H9 (cell line): ENCODE measurements at regions not wholly inside any gene's neighbourhood (a gene's known extent, or its start where the extent isn't known, plus 50 kb on each side); places are given as distances from the start of the nearest gene placed in this dataset.

Experiments
- DNase-seq: peaks from one replicate; pipeline ENCODE4 v3.0.0-alpha.2; 2017
- H2AFZ ChIP-seq: one replicate; pipeline ENCODE4 v1.6.1; 2013; ENCODE audit warnings: mild to moderate bottlenecking, low read length, control low read depth, moderate library complexity
- H2AK5ac ChIP-seq: 2 replicates; pipeline ENCODE4 v1.6.1; 2013; ENCODE audit warnings: low read length, control low read depth, mixed read lengths; ENCODE audit not compliant: insufficient read length
- H2BK120ac ChIP-seq: one replicate; pipeline ENCODE4 v1.6.1; 2013; ENCODE audit warnings: low read depth, mild to moderate bottlenecking, low read length, control low read depth, inconsistent platforms; ENCODE audit not compliant: poor library complexity, severe bottlenecking
- H2BK12ac ChIP-seq: 2 replicates; pipeline ENCODE4 v1.6.1; 2013; ENCODE audit warnings: low read length, control low read depth, mixed read lengths, low read depth; ENCODE audit not compliant: insufficient read length
- H2BK15ac ChIP-seq: 2 replicates; pipeline ENCODE4 v1.6.1; 2013; ENCODE audit warnings: low read depth, low read length, control low read depth
- H2BK20ac ChIP-seq: one replicate; pipeline ENCODE4 v1.6.1; 2013; ENCODE audit warnings: low read depth, mild to moderate bottlenecking, low read length, control low read depth, inconsistent platforms; ENCODE audit not compliant: poor library complexity, severe bottlenecking
- H2BK5ac ChIP-seq: 2 replicates; pipeline ENCODE4 v1.6.1; 2013; ENCODE audit warnings: low read length, control low read depth, mixed read lengths; ENCODE audit not compliant: insufficient read length
- H3K14ac ChIP-seq: 2 replicates; pipeline ENCODE4 v1.6.1; 2013; ENCODE audit warnings: low read length, control low read depth; ENCODE audit not compliant: insufficient read depth
- H3K18ac ChIP-seq: 2 replicates; pipeline ENCODE4 v1.6.1; 2013; ENCODE audit warnings: low read depth, mild to moderate bottlenecking, mixed read lengths, low read length, control low read depth; ENCODE audit not compliant: insufficient read length
- H3K23ac ChIP-seq: 2 replicates; pipeline ENCODE4 v1.6.1; 2013; ENCODE audit warnings: low read length, control low read depth, mixed read lengths, low read depth; ENCODE audit not compliant: insufficient read length
- H3K23me2 ChIP-seq: 2 replicates; pipeline ENCODE4 v1.6.1; 2013; ENCODE audit warnings: low read depth, mild to moderate bottlenecking, mixed read lengths, low read length, control low read depth; ENCODE audit not compliant: insufficient read length, poor library complexity, severe bottlenecking
- H3K27ac ChIP-seq: 2 replicates; pipeline ENCODE4 v1.5.1; 2013; ENCODE audit warnings: low read length, control low read depth, mixed read lengths, low read depth; ENCODE audit not compliant: insufficient read length
- H3K27me3 ChIP-seq: 2 replicates; pipeline ENCODE4 v1.6.1; 2013; ENCODE audit warnings: low read length, control low read depth, inconsistent platforms; ENCODE audit not compliant: insufficient read depth
- H3K4ac ChIP-seq: 2 replicates; pipeline ENCODE4 v1.6.1; 2013; ENCODE audit warnings: low read depth, mild to moderate bottlenecking, control low read depth, inconsistent platforms, low read length, moderate library complexity
- H3K4me1 ChIP-seq: 2 replicates; pipeline ENCODE4 v1.6.1; 2013; ENCODE audit warnings: low read length, control low read depth, inconsistent platforms; ENCODE audit not compliant: insufficient read depth
- H3K4me2 ChIP-seq: 2 replicates; pipeline ENCODE4 v1.6.1; 2013; ENCODE audit warnings: low read length, control low read depth, mixed read lengths; ENCODE audit not compliant: insufficient read length, insufficient read depth
- H3K56ac ChIP-seq: 2 replicates; pipeline ENCODE4 v1.6.1; 2013; ENCODE audit warnings: low read depth, mild to moderate bottlenecking, mixed read lengths, low read length, control low read depth; ENCODE audit not compliant: insufficient read length
- H3K79me1 ChIP-seq: 2 replicates; pipeline ENCODE4 v1.6.1; 2013; ENCODE audit warnings: low read depth, mild to moderate bottlenecking, moderate library complexity, low read length, control low read depth, inconsistent platforms; ENCODE audit not compliant: insufficient read depth, poor library complexity, severe bottlenecking
- H3K79me2 ChIP-seq: 2 replicates; pipeline ENCODE4 v1.6.1; 2013; ENCODE audit warnings: low read length, control low read depth, inconsistent platforms; ENCODE audit not compliant: insufficient read depth
- H3K9ac ChIP-seq: 2 replicates; pipeline ENCODE4 v1.6.1; 2013; ENCODE audit warnings: low read length, control low read depth, mixed read lengths; ENCODE audit not compliant: insufficient read length; ENCODE audit errors: extremely low read depth
- H3K9me3 ChIP-seq: one replicate; pipeline ENCODE4 v1.6.1; 2013; ENCODE audit warnings: low read depth, low read length, inconsistent platforms; ENCODE audit not compliant: control insufficient read depth
- H3T11ph ChIP-seq: one replicate; pipeline ENCODE4 v1.6.1; 2013; ENCODE audit warnings: mild to moderate bottlenecking, low read length, control low read depth, inconsistent platforms
- H4K20me1 ChIP-seq: one replicate; pipeline ENCODE4 v1.6.1; 2013; ENCODE audit not compliant: control insufficient read depth, insufficient read length, insufficient read depth
- H4K5ac ChIP-seq: 2 replicates; pipeline ENCODE4 v1.6.1; 2013; ENCODE audit warnings: low read depth, mild to moderate bottlenecking, mixed read lengths, low read length, control low read depth; ENCODE audit not compliant: insufficient read length
- H4K8ac ChIP-seq: replicated peaks from 2 replicates; pipeline ENCODE4 v1.6.1; 2013; ENCODE audit warnings: low read length, control low read depth, mixed read lengths, low read depth; ENCODE audit not compliant: insufficient read length
- H4K91ac ChIP-seq: 2 replicates; pipeline ENCODE4 v1.6.1; 2013; ENCODE audit warnings: low read depth, mild to moderate bottlenecking, moderate library complexity, mixed read lengths, low read length, control low read depth; ENCODE audit not compliant: insufficient read length
- H3K27ac Mint-ChIP-seq, 3 experiments: 2 replicates in 2 of 3; 3 replicates in 1 of 3; pipeline ENCODE4 v1.8.0; 2020 to 2021; ENCODE audit warnings: mixed read lengths in 3 of 3, mild to moderate bottlenecking in 1 of 3, moderate library complexity in 1 of 3
- H3K27me3 Mint-ChIP-seq: 2 replicates; pipeline ENCODE4 v1.8.0; 2021; ENCODE audit warnings: low read depth, mild to moderate bottlenecking, moderate library complexity, mixed read lengths
- H3K36me3 Mint-ChIP-seq, 3 experiments: 2 replicates in 2 of 3; 3 replicates in 1 of 3; pipeline ENCODE4 v1.8.0; 2020 to 2021; ENCODE audit warnings: low read depth in 3 of 3, mixed read lengths in 3 of 3; ENCODE audit not compliant: insufficient read depth in 1 of 3
- H3K4me1 Mint-ChIP-seq, 2 experiments: 2 replicates each; pipeline ENCODE4 v1.8.0; 2020; ENCODE audit warnings: mixed read lengths in 2 of 2
- H3K4me3 Mint-ChIP-seq, 2 experiments: 2 replicates in 1 of 2; 3 replicates in 1 of 2; pipeline ENCODE4 v1.8.0; 2020 to 2021; ENCODE audit warnings: mild to moderate bottlenecking in 2 of 2, mixed read lengths in 2 of 2, moderate library complexity in 1 of 2
- H3K9me3 Mint-ChIP-seq, 2 experiments: 2 replicates in 1 of 2; 3 replicates in 1 of 2; pipeline ENCODE4 v1.8.0; 2020; ENCODE audit warnings: mild to moderate bottlenecking in 2 of 2, mixed read lengths in 2 of 2, moderate library complexity in 1 of 2
- WGBS: extraction: QIAGEN DNeasy Blood & Tissue Kit; methylation state at CpG from one replicate; pipeline ENCODE4 v1.1.7; 2013; ENCODE audit warnings: missing lambda C conversion rate, low lambda C conversion rate, mixed read lengths; ENCODE audit not compliant: insufficient read length; ENCODE audit errors: extremely low coverage; 5-methylcytosine and 5-hydroxymethylcytosine counted together
- TF ChIP-seq, protein P1 (sequence below): fragments of 200-600 bp; sonication (generic); conservative IDR thresholded peaks from 3 replicates; pipeline ENCODE4 v1.8.0; 2021; ENCODE audit warnings: antibody characterized with exemption, mild to moderate bottlenecking

GRCh38 chr1:221174330-221174993 is 295.2 kb downstream of the HLX start:
- no CpG with 5 or more reads among the region's 8 CpGs for WGBS
- no peak overlapping the region for H2AFZ ChIP-seq

More at GRCh38 chr1:221174330-221174993, 295.2 kb downstream of the HLX start:
- no peaks in the 10 kb centered on the region; the same call in 1 of the 2 replicates for H3K4me1 ChIP-seq
- no peak overlapping the region for H3K23ac ChIP-seq
- no peak overlapping the region for H3K9ac ChIP-seq
- no peak overlapping the region for H3K4ac ChIP-seq
- no peaks in the 10 kb centered on the region for H3K9me3 ChIP-seq
- no peak overlapping the region for H3K18ac ChIP-seq
- no peak overlapping the region for H3K4me2 ChIP-seq
- H3K27me3 ChIP-seq = no peaks in the 10 kb centered on the region
- H3K27ac Mint-ChIP-seq = no peak overlapping the region
- H3K36me3 Mint-ChIP-seq = peaks cover 0 to 18% (median 7%) of the 10 kb centered on the region in 3 experiments; a peak in 5 of 7 replicates
- H3K4me1 Mint-ChIP-seq = peaks cover 16 to 35% of the 10 kb centered on the region in 2 experiments
- H2AK5ac ChIP-seq = no peak overlapping the region
- no peaks in the 10 kb centered on the region for H3K79me2 ChIP-seq
- no peak overlapping the region for H3K56ac ChIP-seq
- no peaks in the 10 kb centered on the region for H3K23me2 ChIP-seq
- H4K20me1 ChIP-seq = no peaks in the 10 kb centered on the region
- H3K27me3 Mint-ChIP-seq = no peaks in the 10 kb centered on the region
- no peak overlapping the region for H3T11ph ChIP-seq
- no peak overlapping the region for H2BK5ac ChIP-seq
- no peak overlapping the region for H3K27ac ChIP-seq
- H4K91ac ChIP-seq = no peak overlapping the region
- H4K5ac ChIP-seq = no peak overlapping the region
- H2BK12ac ChIP-seq = no peak overlapping the region
- no peaks in the 10 kb centered on the region for H3K79me1 ChIP-seq
- no peak overlapping the region for H4K8ac ChIP-seq
- TF ChIP-seq, protein P1, sequence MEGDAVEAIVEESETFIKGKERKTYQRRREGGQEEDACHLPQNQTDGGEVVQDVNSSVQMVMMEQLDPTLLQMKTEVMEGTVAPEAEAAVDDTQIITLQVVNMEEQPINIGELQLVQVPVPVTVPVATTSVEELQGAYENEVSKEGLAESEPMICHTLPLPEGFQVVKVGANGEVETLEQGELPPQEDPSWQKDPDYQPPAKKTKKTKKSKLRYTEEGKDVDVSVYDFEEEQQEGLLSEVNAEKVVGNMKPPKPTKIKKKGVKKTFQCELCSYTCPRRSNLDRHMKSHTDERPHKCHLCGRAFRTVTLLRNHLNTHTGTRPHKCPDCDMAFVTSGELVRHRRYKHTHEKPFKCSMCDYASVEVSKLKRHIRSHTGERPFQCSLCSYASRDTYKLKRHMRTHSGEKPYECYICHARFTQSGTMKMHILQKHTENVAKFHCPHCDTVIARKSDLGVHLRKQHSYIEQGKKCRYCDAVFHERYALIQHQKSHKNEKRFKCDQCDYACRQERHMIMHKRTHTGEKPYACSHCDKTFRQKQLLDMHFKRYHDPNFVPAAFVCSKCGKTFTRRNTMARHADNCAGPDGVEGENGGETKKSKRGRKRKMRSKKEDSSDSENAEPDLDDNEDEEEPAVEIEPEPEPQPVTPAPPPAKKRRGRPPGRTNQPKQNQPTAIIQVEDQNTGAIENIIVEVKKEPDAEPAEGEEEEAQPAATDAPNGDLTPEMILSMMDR = peak; percentile 56
- H3K4me3 Mint-ChIP-seq = no peak overlapping the region
- no peak overlapping the region for H2BK15ac ChIP-seq
- DNase-seq = peak; percentile 58
- no peak overlapping the region for H2BK20ac ChIP-seq
- peaks cover 13 to 14% of the 10 kb centered on the region in 2 experiments for H3K9me3 Mint-ChIP-seq
- no peak overlapping the region for H3K14ac ChIP-seq
- no peak overlapping the region for H2BK120ac ChIP-seq
